Pulmonary artery endothelial cell (primary cell): ENCODE measurements at regions not wholly inside any gene's neighbourhood (a gene's known extent, or its start where the extent isn't known, plus 50 kb on each side); places are given as distances from the start of the nearest gene placed in this dataset.
A peak's percentile ranks its signal among the peaks of the same experiment; 100 is the strongest.
"Not testable (repeated sequence)": the region's sequence is repeated elsewhere in the genome, so short reads cannot be mapped to it uniquely, and the experiment has no call there.

Experiments
- DNase-seq: peaks from one replicate; pipeline ENCODE4 v3.0.0-alpha.2; 2011; ENCODE audit warnings: low read depth, low spot score

GRCh38 chr21:5128261-5128660 is 5393.1 kb upstream of the TPTE start:
- DNase-seq: peak; percentile 35

GRCh38 chr21:5133824-5134223 is 5387.6 kb upstream of the TPTE start:
- DNase-seq: not testable (repeated sequence)

GRCh38 chr21:5136406-5136805 is 5385.0 kb upstream of the TPTE start:
- DNase-seq: not testable (repeated sequence)

GRCh38 chr21:5137006-5137405 is 5384.4 kb upstream of the TPTE start:
- DNase-seq: not testable (repeated sequence)

GRCh38 chr21:5138687-5139086 is 5382.7 kb upstream of the TPTE start:
- not testable (repeated sequence) for DNase-seq

- DNase-seq: not testable (repeated sequence)
Measured at GRCh38 chr21:5139528-5139927, 5381.9 kb upstream of the TPTE start.

- not testable (repeated sequence) for DNase-seq
Measured at GRCh38 chr21:5143011-5143410, 5378.4 kb upstream of the TPTE start.

GRCh38 chr21:5144731-5145130 is 5376.7 kb upstream of the TPTE start:
- DNase-seq: not testable (repeated sequence)

GRCh38 chr21:5147685-5148084 is 5373.7 kb upstream of the TPTE start:
- not testable (repeated sequence) for DNase-seq

GRCh38 chr21:5149222-5149621 is 5372.2 kb upstream of the TPTE start:
- not testable (repeated sequence) for DNase-seq

- not testable (repeated sequence) for DNase-seq
Measured at GRCh38 chr21:5153842-5154640, 5367.3 kb upstream of the TPTE start.

GRCh38 chr21:5154641-5154982 is 5366.8 kb upstream of the TPTE start:
- DNase-seq: peak; percentile 24

GRCh38 chr21:5162693-5163574 is 5358.4 kb upstream of the TPTE start:
- not testable (repeated sequence) for DNase-seq

- DNase-seq: not testable (repeated sequence)
Measured at GRCh38 chr21:5165829-5166228, 5355.6 kb upstream of the TPTE start.
